Trophoblast cell (in vitro differentiated cells and primary cell): ENCODE measurements at regions not wholly inside any gene's neighbourhood (a gene's known extent, or its start where the extent isn't known, plus 50 kb on each side); places are given as distances from the start of the nearest gene placed in this dataset.

Experiments
- DNase-seq, 2 donors: peaks; one replicate each; pipeline ENCODE4 v3.0.0-alpha.2; 2016
- H2AFZ ChIP-seq: 2 replicates; pipeline ENCODE4 v1.6.1; 2013; ENCODE audit warnings: low read length, moderate library complexity, mild to moderate bottlenecking; ENCODE audit not compliant: insufficient read depth, poor library complexity
- H2AK5ac ChIP-seq: 2 replicates; pipeline ENCODE4 v1.6.1; 2013; ENCODE audit warnings: mild to moderate bottlenecking, low read length
- H2BK120ac ChIP-seq: 2 replicates; pipeline ENCODE4 v1.6.1; 2013; ENCODE audit warnings: low read length, mild to moderate bottlenecking, moderate library complexity; ENCODE audit not compliant: insufficient read depth, poor library complexity
- H2BK12ac ChIP-seq: 2 replicates; pipeline ENCODE4 v1.6.1; 2013; ENCODE audit warnings: mild to moderate bottlenecking, low read length, moderate library complexity
- H2BK5ac ChIP-seq: 2 replicates; pipeline ENCODE4 v1.6.1; 2013; ENCODE audit warnings: low read length, low read depth, moderate library complexity, mild to moderate bottlenecking; ENCODE audit not compliant: poor library complexity
- H3K14ac ChIP-seq: 2 replicates; pipeline ENCODE4 v1.6.1; 2013; ENCODE audit warnings: mild to moderate bottlenecking, low read length
- H3K18ac ChIP-seq: 2 replicates; pipeline ENCODE4 v1.6.1; 2013; ENCODE audit warnings: mild to moderate bottlenecking, low read length
- H3K23ac ChIP-seq: 2 replicates; pipeline ENCODE4 v1.6.1; 2013; ENCODE audit warnings: low read length
- H3K27ac ChIP-seq: 2 replicates; pipeline ENCODE4 v1.5.1; 2013; ENCODE audit warnings: low read depth, mild to moderate bottlenecking, inconsistent platforms, low read length, moderate library complexity
- H3K27me3 ChIP-seq: 2 replicates; pipeline ENCODE4 v1.6.1; 2013; ENCODE audit warnings: inconsistent platforms, mild to moderate bottlenecking, low read length, moderate library complexity; ENCODE audit not compliant: insufficient read depth
- H3K36me3 ChIP-seq, 2 experiments: 1 replicate in 1 of 2; 2 replicates in 1 of 2; pipeline ENCODE4 v1.6.1; 2013; ENCODE audit warnings: low read length in 2 of 2, mild to moderate bottlenecking in 2 of 2, moderate library complexity in 1 of 2; ENCODE audit not compliant: insufficient read depth in 2 of 2, control insufficient read depth in 1 of 2
- H3K4ac ChIP-seq: 2 replicates; pipeline ENCODE4 v1.6.1; 2013; ENCODE audit warnings: low read depth, mild to moderate bottlenecking, low read length, moderate library complexity
- H3K4me1 ChIP-seq, 2 experiments: 1 replicate in 1 of 2; 2 replicates in 1 of 2; pipeline ENCODE4 v1.6.1; 2013; ENCODE audit warnings: low read length in 2 of 2, mild to moderate bottlenecking in 2 of 2, moderate library complexity in 1 of 2; ENCODE audit not compliant: insufficient read depth in 2 of 2, control insufficient read depth in 1 of 2
- H3K4me2 ChIP-seq: 2 replicates; pipeline ENCODE4 v1.6.1; 2013; ENCODE audit warnings: inconsistent platforms, mild to moderate bottlenecking, low read length, moderate library complexity
- H3K4me3 ChIP-seq: 2 replicates; pipeline ENCODE4 v1.5.1; 2013; ENCODE audit warnings: mild to moderate bottlenecking, low read depth, low read length, inconsistent platforms
- H3K79me1 ChIP-seq: one replicate; pipeline ENCODE4 v1.6.1; 2013; ENCODE audit warnings: low read length
- H3K79me2 ChIP-seq: 2 replicates; pipeline ENCODE4 v1.6.1; 2013; ENCODE audit warnings: low read length, mild to moderate bottlenecking; ENCODE audit not compliant: control insufficient read depth, insufficient read depth, poor library complexity
- H3K9ac ChIP-seq: 2 replicates; pipeline ENCODE4 v1.6.1; 2013; ENCODE audit warnings: mild to moderate bottlenecking, low read length
- H3K9me3 ChIP-seq: 2 replicates; pipeline ENCODE4 v1.6.1; 2013; ENCODE audit warnings: low read depth, mild to moderate bottlenecking, control low read depth, inconsistent platforms, low read length; ENCODE audit not compliant: insufficient read depth
- H4K12ac ChIP-seq: 2 replicates; pipeline ENCODE4 v1.6.1; 2013; ENCODE audit warnings: low read depth, mild to moderate bottlenecking, low read length, moderate library complexity
- H4K8ac ChIP-seq: 2 replicates; pipeline ENCODE4 v1.6.1; 2013; ENCODE audit warnings: low read depth, mild to moderate bottlenecking, low read length, moderate library complexity
- H4K91ac ChIP-seq: one replicate; pipeline ENCODE4 v1.6.1; 2013; ENCODE audit warnings: low read depth, mild to moderate bottlenecking, low read length, moderate library complexity
- WGBS: extraction: QIAGEN DNeasy Blood & Tissue Kit; methylation state at CpG from one replicate; pipeline ENCODE4 v1.1.7; 2013; ENCODE audit warnings: missing lambda C conversion rate; ENCODE audit not compliant: insufficient read length, insufficient coverage; ENCODE audit errors: extremely low coverage; 5-methylcytosine and 5-hydroxymethylcytosine counted together

DNA sequence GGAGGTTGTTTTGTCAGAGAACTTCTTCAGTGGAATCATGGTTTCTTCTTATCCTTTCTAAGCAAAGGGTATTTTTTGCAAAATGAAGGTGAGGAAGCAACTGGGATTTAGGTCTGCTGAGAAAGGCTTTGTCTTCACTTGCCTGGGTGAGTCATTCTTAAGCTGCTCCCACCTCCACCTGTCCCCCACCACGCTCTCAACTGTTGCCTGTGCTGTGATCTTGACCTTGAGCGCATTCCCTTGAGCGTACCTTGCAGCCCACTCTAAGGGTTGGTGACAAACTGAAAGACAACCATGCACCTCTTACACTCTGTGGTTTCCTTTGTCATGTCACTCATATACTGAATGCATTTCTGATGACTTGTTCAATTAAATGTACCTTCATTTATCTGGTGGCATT lies 641.1 kb downstream of the RNF144B start:
- H3K79me1 ChIP-seq: no peaks in the 10 kb centered on the region
- H3K27me3 ChIP-seq: no peaks in the 10 kb centered on the region
- no peak overlapping the region for H2BK120ac ChIP-seq

GRCh38 chr6:19032591-19033295 lies 645.6 kb downstream of the RNF144B start:
- Histone ChIP-seq H4K8ac (no peak overlapping the region), H3K9me3 (no peaks in the 10 kb centered on the region), H2BK5ac (no peak overlapping the region), H3K27me3 (no peaks in the 10 kb centered on the region), H2AFZ (no peak overlapping the region), H4K12ac (no peak overlapping the region), H3K9ac (no peak overlapping the region), H3K79me1 (no peaks in the 10 kb centered on the region), H3K27ac (no peak overlapping the region), H3K4ac (no peak overlapping the region), H3K79me2 (no peaks in the 10 kb centered on the region), H3K23ac (no peak overlapping the region), H3K4me3 (no peak overlapping the region), H2AK5ac (no peak overlapping the region), H2BK12ac (no peak overlapping the region), H3K4me2 (no peak overlapping the region), H3K18ac (no peak overlapping the region), H3K4me1 (no peaks in the 10 kb centered on the region), H3K14ac (no peak overlapping the region), H3K36me3 (no peaks in the 10 kb centered on the region), H2BK120ac (no peak overlapping the region), H4K91ac (no peak overlapping the region)
- no peak for DNase-seq

More for the DNA sequence above, 641.1 kb downstream of the RNF144B start:
- H3K18ac ChIP-seq: no peak overlapping the region
- no peak overlapping the region for H3K4me3 ChIP-seq
- H4K12ac ChIP-seq: no peak overlapping the region
- no peak overlapping the region for H3K23ac ChIP-seq
- no peak overlapping the region for H3K4ac ChIP-seq
- no peaks in the 10 kb centered on the region for H3K9me3 ChIP-seq
- H3K27ac ChIP-seq: no peak overlapping the region
- no peak overlapping the region for H2BK5ac ChIP-seq
- no peak overlapping the region for H2AK5ac ChIP-seq
- H3K14ac ChIP-seq: no peak overlapping the region
- no peak for DNase-seq
- no CpG with 5 or more reads among the region's 3 CpGs for WGBS
- H3K36me3 ChIP-seq: no peaks in the 10 kb centered on the region
- no peak overlapping the region for H3K9ac ChIP-seq
- H4K91ac ChIP-seq: no peak overlapping the region
- H4K8ac ChIP-seq: no peak overlapping the region
- H3K79me2 ChIP-seq: no peaks in the 10 kb centered on the region
- no peak overlapping the region for H2BK12ac ChIP-seq
- H3K4me1 ChIP-seq: no peaks in the 10 kb centered on the region
- H2AFZ ChIP-seq: no peak overlapping the region
- no peak overlapping the region for H3K4me2 ChIP-seq

DNA sequence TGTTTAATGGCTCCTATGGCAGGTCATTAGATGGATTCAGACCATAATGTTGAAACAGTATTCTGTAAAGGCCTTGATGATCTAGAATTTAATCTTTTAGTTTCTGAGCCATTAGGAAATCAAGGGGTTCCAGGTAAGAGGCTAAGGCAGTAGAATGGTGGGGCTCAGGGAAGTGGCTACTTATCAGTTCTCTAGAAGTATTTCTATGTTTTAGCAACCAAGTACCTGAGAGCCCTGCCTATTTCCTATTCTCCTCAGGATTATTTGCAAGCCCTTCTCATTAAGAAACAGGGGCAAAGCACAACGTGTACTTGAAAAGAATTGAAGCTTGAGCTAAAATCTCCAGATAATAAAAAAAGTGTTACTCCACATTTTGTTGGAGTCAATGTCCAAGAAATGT lies 646.5 kb downstream of the RNF144B start:
- Histone ChIP-seq H3K9ac (no peak overlapping the region), H3K79me2 (no peaks in the 10 kb centered on the region), H3K4me3 (no peak overlapping the region), H4K8ac (no peak overlapping the region), H3K4me2 (no peak overlapping the region), H3K9me3 (no peaks in the 10 kb centered on the region), H2AK5ac (no peak overlapping the region), H3K27ac (no peak overlapping the region), H3K4ac (no peak overlapping the region), H3K4me1 (no peaks in the 10 kb centered on the region), H3K27me3 (no peaks in the 10 kb centered on the region), H3K18ac (no peak overlapping the region), H3K23ac (no peak overlapping the region), H2BK5ac (no peak overlapping the region), H4K91ac (no peak overlapping the region), H3K14ac (no peak overlapping the region), H3K36me3 (no peaks in the 10 kb centered on the region), H2AFZ (no peak overlapping the region), H4K12ac (no peak overlapping the region), H2BK12ac (no peak overlapping the region), H3K79me1 (no peaks in the 10 kb centered on the region), H2BK120ac (no peak overlapping the region)
- no peak for DNase-seq
- WGBS: no CpG with 5 or more reads among the region's 1 CpG

DNA sequence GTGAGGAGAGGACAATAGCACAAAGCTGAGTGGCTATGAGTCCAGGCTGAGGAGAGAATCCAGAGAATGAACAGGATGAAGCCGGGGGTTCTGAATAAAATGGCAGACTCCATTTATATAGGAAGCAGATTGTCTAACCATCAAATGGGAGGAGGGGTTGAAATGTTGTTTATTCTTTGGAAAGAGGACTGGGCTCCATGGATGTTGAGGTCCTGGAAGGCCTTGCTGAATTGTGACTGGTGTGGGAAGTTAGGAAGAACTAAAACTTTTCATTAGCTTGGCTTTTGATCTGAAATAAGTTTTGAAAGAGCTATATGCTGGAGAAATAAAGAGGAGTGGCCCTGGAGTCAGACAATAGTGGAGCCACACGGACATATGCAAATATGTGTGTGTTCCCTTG lies 647.8 kb downstream of the RNF144B start:
- no peak overlapping the region for H2AFZ ChIP-seq

More for the DNA sequence above, 647.8 kb downstream of the RNF144B start:
- DNase-seq: no peak
- Histone ChIP-seq H3K4me2 (no peak overlapping the region), H3K4me1 (no peaks in the 10 kb centered on the region), H3K79me2 (no peaks in the 10 kb centered on the region), H3K36me3 (no peaks in the 10 kb centered on the region), H4K12ac (no peak overlapping the region), H2BK12ac (no peak overlapping the region), H3K4me3 (no peak overlapping the region), H3K18ac (no peak overlapping the region), H3K14ac (no peak overlapping the region), H3K9me3 (no peaks in the 10 kb centered on the region), H3K27me3 (no peaks in the 10 kb centered on the region), H3K79me1 (no peaks in the 10 kb centered on the region), H4K91ac (no peak overlapping the region), H4K8ac (no peak overlapping the region), H3K9ac (no peak overlapping the region), H2AK5ac (no peak overlapping the region), H3K27ac (no peak overlapping the region), H3K4ac (no peak overlapping the region), H2BK120ac (no peak overlapping the region), H3K23ac (no peak overlapping the region), H2BK5ac (no peak overlapping the region)
- WGBS: no CpG with 5 or more reads among the region's 2 CpGs
